Left lobe of liver (tissue), 2 donors: ENCODE measurements at regions not wholly inside any gene's neighbourhood (a gene's known extent, or its start where the extent isn't known, plus 50 kb on each side); places are given as distances from the start of the nearest gene placed in this dataset.

Source experiments
- ATAC-seq: fragments of 200-7000 bp; cut with Tn5 transposase; one replicate; pipeline ENCODE4 v1.9.1; 2020; ENCODE audit warnings: mild to moderate bottlenecking, moderate library complexity
- DNase-seq: peaks from one replicate; pipeline ENCODE4 v3.0.0-alpha.2; 2020; ENCODE audit warnings: low spot score
- donor health status: DM: no; HTN: no; CAD: no; lungs with moderate emphysema.
- donor health status: DM: no; HTN: yes; CAD: no.

DNA sequence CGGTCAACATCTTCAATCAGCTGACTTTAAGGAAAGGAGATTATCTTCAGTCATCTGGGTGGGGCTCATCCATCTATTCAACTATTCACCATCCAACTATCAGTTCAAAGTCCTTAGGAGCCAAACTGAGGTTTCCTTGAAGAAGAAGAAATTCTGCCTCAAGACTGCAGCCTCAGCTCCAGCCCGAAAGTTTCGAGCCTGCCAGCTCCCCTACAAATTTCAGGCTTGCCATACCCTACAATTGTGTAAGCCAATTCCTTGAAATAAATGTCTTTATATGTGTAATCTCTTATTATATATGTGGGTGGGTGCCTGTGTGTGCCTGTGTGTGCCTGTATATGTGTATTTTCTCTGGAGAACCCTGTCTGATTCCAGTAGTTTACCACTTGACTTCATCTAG is 447.8 kb downstream of the INHBA start:
- ATAC-seq, result no peak
- DNase-seq, result no peak

DNA sequence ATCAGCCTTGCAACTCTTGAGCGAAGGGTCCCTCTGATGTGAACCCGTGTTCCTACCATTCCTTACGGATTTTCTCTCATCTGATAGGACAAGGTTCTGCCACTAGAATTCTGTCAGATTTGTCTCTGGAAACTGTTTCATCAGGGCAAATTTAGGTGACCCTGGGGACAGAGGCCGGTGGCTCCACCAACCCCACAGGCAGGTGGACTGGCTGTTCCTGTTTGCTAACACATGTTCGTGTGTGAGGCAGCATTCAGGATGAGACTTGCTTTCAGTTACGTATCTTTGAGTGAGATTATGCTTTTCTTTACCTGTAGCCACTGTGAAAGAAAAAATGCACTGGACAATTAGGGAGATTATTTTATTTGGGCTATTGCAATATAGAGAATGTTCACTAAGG is 449.9 kb downstream of the INHBA start:
- peak; percentile 57 for ATAC-seq
- no peak for DNase-seq

DNA sequence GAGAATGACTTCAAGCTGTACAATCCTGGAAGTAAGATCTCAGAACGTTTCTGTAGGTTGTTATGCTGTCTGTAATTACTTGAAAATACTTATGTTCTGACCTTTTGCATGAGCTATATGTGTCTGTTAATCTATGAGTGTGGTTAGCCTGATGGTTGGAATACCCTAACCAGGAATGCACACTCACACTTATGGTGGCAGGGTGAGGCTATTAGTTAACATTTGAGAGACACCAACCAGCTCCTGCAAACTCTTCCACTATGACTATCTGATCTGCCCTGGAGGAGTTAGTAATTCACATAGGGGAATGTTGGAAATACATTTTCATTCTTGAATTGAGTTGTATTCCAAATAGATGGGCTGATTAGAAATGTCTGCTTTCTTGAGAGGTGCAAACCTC is 450.3 kb downstream of the INHBA start:
- DNase-seq, result no peak
- ATAC-seq, result no peak

DNA sequence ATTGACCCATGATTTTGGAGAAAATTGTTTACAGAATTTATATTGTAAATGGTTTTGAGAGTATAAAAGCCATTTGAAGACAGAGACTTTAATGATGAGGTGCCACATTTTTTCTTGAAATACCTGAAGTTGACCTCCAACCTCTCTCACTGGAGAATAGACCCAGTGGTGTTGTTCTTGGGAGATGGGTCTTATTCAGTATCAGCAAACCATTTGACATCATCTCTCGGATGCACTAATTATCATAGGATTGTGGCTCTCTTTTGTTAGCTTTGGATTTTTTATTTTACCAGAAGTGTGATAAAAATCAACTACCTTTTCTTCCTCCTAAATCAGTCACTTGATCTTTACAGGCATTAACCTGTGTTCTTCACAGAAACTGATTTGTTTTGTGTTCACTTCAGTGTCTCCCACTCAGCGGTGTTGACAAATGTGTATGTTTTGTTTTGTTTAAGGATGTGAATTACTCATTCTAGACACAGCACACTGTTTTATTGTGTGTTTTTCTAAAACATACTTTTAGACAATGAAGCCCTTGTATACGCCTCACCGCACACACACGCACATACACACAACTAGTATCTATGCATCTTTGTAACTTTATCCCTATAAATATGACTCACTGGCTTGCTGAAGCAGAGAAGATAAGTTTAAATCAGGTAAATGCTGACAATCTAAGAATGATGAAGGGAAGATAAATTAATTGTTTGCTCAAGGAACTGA is 455.6 kb downstream of the INHBA start:
- no peak for ATAC-seq

DNA sequence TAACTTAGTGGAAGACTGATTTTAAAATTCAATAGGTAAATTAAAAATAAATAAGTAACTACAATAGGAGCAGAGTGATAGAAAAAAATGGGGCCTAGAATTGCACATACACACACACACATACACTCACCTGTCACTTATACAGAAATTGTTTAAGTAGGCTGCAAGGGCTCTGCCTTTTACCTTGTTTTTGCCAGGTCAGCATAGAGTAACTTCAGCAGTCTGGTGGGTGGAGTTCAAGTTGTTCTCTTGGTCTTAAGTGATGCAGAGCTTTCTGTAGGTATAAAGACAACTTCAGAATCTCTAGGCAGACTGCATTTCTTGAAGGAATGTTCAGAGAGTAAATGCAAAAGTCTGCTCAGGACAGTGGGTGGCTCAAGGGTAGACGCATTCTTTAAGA is 457.0 kb downstream of the INHBA start:
- no peak for DNase-seq
- ATAC-seq, result no peak

More for the DNA sequence above, 455.6 kb downstream of the INHBA start:
- no peak for DNase-seq

DNA sequence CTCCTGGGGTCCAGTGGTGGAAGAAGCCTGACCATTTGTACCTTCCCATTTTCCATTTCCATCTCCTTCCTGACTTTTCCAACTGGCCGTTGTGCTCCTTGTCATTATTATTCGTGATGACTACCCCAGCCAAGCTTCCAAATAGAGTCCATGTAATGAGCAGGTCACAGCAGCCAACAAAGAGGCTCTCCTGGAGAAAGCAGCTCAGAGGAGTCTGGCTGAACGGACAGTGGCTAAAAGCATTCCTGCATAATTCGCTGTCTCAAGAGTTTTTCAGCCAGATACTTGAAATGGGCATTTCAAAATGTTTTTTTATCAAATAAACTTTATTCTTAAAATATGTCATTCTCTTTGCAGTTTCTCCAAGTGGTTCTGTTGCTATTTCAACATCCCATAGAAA is 458.6 kb downstream of the INHBA start:
- DNase-seq (no peak), ATAC-seq (no peak)

DNA sequence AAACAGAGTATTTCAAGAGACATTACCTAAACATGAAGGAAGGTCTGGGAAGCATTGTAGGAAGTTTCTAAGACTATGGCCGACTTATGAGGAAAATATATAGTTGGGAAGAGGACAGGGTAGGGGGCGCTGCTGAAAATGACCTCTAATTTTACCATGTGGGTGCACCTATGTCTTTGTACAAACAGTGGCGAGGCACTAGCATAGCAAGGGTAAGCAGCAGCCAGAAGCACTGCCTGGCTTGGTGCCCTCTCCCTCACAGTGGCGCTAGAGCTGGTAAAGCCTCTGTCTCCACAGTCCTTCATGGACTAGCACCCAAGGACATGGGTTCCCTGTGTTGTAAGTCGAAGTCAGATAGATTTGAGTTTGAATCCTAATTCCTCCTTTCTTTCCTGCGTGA is 461.2 kb downstream of the INHBA start:
- ATAC-seq (no peak), DNase-seq (no peak)

DNA sequence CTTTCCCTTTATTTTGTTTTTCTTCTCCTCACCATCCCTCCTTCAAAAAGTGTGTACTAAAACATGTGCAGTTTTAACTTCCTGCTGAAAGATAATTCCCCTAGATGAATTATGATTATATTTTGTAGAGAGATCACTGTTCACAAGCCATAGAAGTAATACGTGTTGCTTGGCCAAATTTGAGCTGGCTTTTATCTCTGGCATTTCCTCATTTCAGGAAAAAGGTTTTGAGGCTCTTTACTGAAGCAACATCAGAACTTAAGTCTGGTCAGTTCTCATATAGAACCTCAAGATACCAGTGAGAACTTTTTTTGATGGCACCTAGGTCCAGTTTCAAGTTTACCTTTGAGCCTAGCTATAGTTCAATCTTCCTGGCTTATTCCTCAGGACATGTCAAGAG is 463.3 kb downstream of the INHBA start:
- DNase-seq (no peak), ATAC-seq (no peak)

DNA sequence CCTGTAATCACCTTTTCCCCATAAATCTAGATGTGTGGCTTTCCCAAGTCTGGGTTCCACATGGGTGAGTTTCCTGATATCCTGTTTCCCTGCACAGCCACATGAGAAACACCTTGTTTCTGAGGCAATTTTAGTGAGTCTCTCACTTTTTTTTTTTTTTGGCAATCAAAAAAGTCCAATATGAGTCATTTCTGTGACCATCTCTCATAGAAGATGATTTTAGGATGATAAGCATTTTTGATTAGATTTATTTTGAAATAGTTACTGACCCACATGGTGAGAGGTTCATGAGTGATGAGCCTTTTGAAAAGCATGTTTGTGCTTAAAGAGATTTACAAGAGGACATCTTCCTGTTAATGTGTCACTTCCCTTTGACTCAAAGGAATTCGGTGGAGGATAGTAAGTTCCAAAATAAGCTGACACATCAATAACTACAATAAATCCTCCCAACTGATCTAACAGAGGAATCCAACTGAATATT is 464.0 kb downstream of the INHBA start:
- no peak for DNase-seq
- no peak for ATAC-seq

DNA sequence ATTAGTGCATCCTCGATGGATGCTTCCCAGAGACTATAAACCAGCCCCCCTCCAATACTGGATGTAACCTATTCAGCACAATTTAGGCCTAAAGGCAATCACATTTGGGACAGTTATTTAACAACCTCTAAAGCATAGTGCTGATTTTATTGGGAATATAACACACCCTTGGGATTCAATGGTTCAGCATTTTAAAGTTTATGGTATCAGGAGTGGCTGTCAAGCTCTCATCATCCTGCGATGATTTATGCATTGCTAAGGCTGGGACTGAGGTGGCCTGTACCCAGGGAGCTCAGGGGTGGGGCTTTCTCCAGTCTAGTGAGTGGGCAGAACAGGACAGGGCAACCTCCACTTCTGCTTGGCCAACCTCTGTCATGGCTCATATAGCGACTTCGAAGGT is 464.9 kb downstream of the INHBA start:
- DNase-seq, result no peak
- ATAC-seq, result no peak

DNA sequence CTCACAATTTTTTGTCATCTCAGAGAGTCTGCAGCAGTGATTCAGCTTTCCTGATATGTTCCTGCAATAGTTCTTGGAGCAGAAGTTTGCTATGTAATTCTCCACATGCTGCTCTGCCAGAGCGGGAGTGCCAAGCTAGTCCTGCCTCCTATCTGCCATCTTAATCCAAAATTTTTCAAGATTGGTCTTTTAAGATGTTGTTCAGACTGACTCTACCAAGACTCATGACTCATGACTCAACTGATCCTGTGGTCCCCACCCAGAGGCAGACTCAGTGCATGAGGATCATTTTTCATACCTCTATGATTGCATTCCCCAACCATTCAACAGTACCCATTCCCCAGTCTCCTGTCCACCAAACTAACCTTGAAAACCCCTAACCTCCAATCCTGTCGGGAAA is 470.8 kb downstream of the INHBA start:
- DNase-seq, result no peak

DNA sequence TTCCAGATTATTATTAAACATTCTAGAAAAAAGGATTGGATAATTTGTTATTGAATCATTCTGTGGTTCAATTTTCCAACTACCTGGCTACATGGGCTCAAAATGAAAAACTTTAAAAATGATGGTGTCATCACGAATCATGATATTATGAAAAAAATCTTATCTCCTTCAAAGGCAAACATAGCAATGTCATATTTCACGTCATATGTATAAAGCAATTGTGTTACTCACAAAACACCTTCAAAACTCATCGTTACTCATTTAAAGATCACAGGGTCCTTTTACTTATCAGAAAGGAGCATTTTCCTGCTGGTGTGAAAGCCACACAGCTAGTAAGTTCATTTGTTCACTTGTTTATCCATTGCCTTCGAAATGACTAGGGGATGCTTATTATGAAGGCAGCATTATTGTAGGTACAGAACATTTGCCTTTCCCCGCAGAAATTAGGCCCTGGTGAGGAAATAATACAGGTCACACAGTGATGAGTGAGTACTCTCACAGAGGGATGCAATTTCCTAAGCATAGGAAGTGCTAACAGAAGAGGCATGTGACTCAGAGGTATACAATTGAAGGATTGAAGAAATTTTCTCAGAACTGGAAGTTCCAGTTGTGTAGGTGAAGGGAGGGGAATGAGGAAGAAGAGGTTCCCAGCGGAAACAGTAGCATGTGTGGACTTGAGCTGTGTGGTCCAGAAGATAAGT is 478.7 kb downstream of the INHBA start:
- DNase-seq (no peak), ATAC-seq (no peak)

More for the DNA sequence above, 470.8 kb downstream of the INHBA start:
- ATAC-seq, result no peak

DNA sequence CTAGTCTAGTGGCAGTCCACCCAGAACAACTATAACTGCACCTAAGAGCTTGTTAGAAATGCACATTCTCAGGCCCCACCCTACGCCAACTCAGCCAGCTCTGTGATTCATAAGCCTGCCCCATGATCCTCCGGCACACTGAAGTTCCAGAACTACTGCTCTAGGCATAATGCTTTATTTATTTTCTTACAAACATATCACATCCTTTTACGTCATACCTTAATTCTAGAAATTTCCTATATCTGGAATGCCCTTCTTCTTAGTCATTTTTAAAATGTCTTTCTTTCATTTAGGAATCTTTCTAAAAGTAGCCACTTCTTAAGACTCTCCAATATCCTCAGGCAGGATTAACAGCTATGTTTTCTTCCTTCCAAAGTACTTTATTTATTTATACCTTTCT is 480.1 kb downstream of the INHBA start:
- no peak for DNase-seq
- ATAC-seq, result no peak

DNA sequence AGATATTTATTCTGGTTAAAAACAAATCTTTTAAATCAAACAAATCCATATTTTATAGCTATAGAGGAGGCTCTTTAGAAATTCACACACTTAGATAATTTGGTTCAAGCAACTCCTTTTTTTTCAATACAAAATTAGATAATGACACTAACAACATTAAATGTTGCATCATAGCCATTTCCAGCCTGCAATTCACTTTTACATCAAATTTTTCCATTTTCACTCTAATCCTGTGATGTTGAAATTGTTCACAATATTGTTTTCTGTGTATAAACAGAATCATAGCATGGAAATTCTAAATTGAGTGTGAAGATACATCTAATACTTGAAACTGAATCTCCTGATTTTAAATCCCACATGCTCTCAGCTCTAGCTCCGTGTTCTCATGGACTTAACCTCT is 482.6 kb downstream of the INHBA start:
- ATAC-seq (no peak), DNase-seq (no peak)

DNA sequence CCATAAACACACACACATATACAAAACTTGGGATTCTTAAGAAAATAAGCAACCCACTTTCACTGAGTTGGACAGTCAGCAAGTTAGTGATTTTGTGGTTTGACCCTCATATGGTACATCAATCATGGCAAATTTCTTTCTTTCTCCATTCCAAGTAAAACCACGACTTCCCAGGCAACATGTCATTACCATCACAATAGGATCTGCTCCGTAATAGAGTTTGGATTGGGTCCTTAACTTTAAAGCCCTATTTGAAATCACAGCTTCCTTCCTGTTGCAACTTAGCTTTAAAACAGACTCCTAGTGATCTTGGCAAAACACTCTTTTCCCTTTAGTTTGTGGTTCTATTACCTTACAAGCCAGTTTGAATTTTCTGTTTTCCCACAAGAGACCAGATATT is 483.6 kb downstream of the INHBA start:
- DNase-seq, result no peak
- ATAC-seq, result no peak

DNA sequence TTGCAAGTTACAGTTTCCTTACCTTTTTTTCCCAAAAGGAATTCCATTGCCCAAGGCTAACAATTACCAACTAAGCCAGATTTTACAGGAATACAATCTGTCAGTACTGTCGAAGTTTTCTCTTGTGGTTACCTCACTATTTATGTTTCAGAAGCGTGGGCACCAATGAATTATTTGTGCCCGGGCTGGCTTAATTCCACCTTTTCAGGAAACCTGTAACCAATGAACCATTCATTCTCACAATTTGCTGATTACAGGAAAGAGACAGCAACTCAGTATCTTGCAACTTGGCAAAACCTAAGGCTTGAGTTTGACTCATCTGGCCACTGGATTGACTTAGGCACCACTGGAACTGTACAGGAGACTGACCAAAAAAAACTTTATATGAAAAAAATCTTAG is 485.6 kb downstream of the INHBA start:
- ATAC-seq (no peak), DNase-seq (no peak)

DNA sequence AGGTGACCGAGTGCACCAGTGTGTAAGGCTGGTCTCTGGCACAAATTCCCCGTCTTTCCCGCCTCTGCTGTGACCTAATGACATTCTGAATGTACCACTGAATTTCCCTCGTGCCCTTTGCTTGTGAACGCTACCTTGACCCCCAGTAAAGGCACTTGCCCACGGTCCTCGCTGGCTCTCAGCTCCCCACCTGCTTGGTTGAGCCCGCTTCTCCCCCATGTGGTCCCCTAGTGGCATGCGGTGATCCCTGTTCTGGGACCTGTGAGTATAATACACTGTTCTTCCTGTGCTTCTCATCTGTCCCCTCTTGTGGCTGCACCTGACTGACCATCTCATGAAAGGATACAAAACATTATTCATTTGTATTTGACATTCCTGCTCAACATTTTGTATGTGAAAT is 495.7 kb downstream of the INHBA start:
- DNase-seq (no peak), ATAC-seq (no peak)

DNA sequence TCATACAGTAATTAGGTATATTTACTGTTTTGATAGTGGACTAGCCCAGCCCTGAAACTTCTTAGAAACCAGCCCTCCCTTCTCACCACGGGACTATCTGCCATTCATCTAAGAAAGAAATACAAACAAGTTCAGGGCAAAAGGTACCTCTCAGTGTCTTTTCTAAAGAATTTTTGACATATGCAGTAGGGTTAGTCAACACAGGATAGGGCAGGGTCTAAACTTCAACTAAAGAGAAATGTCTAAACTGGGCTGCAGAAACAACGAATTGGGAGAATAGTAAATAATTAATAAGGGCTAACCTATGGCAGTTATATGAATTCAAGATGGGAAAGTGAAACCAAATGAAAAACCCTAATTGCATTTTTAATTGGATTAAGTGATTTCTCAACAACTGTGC is 496.6 kb downstream of the INHBA start:
- DNase-seq, result no peak

DNA sequence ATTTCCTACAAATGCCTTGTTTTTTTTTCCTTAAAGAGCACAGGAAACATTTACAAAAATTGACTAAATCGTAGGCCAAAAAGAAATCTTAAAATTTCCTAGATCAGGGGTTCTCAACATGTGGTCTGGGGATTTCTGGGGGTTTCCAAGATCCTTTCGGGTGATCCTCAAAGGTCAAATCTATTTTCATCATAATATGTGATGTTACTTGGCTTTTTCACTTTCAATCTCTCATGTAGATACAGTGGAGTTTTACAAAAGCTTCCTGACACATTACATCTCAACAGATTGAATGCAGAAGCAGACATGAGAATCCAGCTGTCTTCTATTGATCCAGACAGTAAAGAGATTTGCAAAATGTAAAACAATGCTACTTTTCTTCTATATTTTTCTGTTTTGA is 497.3 kb downstream of the INHBA start:
- ATAC-seq (no peak), DNase-seq (no peak)

More for the DNA sequence above, 496.6 kb downstream of the INHBA start:
- no peak for ATAC-seq

DNA sequence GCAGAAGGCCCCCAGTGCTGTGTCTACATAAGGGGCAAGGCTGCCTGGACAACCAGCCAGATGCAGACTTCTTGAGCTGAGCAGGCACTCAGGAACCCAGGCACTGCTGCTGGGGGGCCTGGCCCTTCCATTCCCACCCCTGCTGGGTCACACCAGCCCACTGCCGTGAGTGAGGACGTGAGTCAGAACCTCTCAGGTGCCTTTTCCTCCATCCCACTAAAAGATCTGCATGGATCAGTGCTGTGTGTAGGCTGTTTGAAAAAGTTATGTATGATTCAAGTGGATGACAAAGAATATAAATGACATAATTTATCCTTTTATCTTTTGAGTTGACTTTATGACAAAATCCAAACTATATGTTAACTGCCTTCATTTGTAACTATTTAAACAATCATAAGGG is 499.3 kb downstream of the INHBA start:
- DNase-seq (no peak), ATAC-seq (no peak)

DNA sequence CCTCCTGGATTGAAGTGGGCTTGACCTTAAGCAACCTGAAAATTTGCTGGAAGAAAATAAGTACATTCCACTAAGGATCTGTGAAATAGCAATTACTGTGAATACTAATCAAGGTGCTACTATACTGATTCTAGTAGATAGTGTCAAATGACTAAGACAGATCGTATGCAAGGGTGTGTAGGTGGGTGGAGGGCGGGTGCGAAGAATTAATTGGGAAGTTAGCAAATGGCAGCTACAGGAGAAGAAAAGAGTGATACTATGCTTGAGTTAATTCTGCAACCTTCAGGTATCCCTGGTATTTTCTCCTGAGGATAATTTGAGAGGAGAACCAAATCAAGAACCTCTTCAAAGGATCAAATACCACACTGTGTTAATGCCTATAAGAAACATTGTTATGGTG is 501.9 kb downstream of the INHBA start:
- DNase-seq (no peak), ATAC-seq (no peak)

DNA sequence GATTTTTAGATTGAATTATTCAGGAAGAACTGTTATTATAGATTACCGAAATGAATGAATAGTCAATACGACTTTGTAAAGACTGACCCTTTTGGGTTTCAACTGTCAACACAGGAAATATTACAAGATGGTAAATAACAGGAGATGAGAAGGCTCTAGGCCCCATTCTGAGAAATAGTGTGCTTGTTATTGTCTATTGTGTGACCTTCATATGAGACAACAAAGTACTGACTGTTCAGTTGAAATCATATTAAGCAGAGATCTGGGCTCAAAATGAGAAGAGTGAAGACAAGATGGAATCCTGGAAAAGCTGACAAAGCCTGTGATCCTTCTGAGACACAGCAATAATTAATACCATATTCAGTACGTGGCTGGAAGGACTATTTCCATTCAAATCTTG is 503.8 kb downstream of the INHBA start:
- ATAC-seq, result no peak
- DNase-seq, result no peak

DNA sequence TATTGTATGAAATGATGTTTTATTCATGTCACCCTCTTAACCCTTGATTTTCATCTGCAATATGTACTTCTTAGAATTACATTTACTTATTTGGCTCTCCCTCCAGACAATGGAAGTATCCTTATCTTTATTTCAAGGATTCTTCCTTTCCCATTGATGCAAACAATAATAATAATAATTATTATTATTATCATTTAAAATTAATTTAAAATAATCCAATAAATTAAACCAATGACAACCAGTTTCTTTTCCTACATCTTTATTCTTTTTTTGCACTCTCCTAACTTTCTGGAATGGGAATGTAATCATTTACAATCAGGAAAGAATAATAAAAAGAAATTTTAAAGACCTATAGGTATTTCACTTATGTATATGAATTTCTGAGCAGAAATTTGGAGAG is 504.4 kb downstream of the INHBA start:
- DNase-seq (no peak), ATAC-seq (no peak)
